GM13977 (cell line): ENCODE measurements at regions not wholly inside any gene's neighbourhood (a gene's known extent, or its start where the extent isn't known, plus 50 kb on each side); places are given as distances from the start of the nearest gene placed in this dataset.

Experiments used
- DNase-seq: peaks from one replicate; pipeline ENCODE4 v3.0.0; 2012; ENCODE audit warnings: low spot score
- CTCF ChIP-seq: IDR thresholded peaks from 2 replicates; pipeline ENCODE4 v1.5.1; 2012; ENCODE audit warnings: mild to moderate bottlenecking, control low read depth; ENCODE audit not compliant: insufficient read depth; ENCODE audit errors: extremely low read depth, missing control alignments
- in situ Hi-C: fragments of 300-500 bp; cut with MboI; formaldehyde crosslinking; loops from one replicate; pipeline ENCODE4 v1.12.0; 2022; ENCODE audit warnings: low sequenced_read_pairs, low pct_unique_long_range_greater_than_20kb, mixed read lengths, inconsistent platforms; ENCODE audit not compliant: unreplicated experiment

- in situ Hi-C loops: no loop called here
- TF ChIP-seq CTCF: no peak
- DNase-seq: no peak
These were observed 99.6 kb downstream of the LURAP1L start for GRCh38 chr9:12874395-12874794.

- no peak for DNase-seq
These were observed 100.4 kb downstream of the LURAP1L start for GRCh38 chr9:12875191-12875590.

GRCh38 chr9:12876872-12877271 lies 102.1 kb downstream of the LURAP1L start:
- DNase-seq: no peak
- TF ChIP-seq CTCF: no peak
- in situ Hi-C loops: no loop called here

More at GRCh38 chr9:12875191-12875590, 100.4 kb downstream of the LURAP1L start:
- in situ Hi-C loops: no loop called here
- no peak for TF ChIP-seq CTCF

GRCh38 chr9:12878351-12878978 lies 103.6 kb downstream of the LURAP1L start:
- DNase-seq: no peak
- in situ Hi-C loops: no loop called here
- no peak for TF ChIP-seq CTCF

- TF ChIP-seq CTCF: no peak
- in situ Hi-C loops: no loop called here
- no peak for DNase-seq
These were observed 105.1 kb downstream of the LURAP1L start for GRCh38 chr9:12879961-12880360.

- DNase-seq: no peak
- TF ChIP-seq CTCF: no peak
- in situ Hi-C loops: no loop called here
These were observed 105.7 kb downstream of the LURAP1L start for GRCh38 chr9:12880406-12881015.
